Hematopoietic multipotent progenitor cell treated with erythropoietin and hydrocortisone succinate and interleukin-3 and kit ligand, for 8 days (in vitro differentiated cells): ENCODE measurements at regions not wholly inside any gene's neighbourhood (a gene's known extent, or its start where the extent isn't known, plus 50 kb on each side); places are given as distances from the start of the nearest gene placed in this dataset.

ENCODE experiments used
- DNase-seq: peaks from one replicate; pipeline ENCODE4 v3.0.0-alpha.2; 2015

- DNase-seq = no peak
These were observed 331.7 kb upstream of the PROX1 start for GRCh38 chr1:213656039-213656438.

DNA sequence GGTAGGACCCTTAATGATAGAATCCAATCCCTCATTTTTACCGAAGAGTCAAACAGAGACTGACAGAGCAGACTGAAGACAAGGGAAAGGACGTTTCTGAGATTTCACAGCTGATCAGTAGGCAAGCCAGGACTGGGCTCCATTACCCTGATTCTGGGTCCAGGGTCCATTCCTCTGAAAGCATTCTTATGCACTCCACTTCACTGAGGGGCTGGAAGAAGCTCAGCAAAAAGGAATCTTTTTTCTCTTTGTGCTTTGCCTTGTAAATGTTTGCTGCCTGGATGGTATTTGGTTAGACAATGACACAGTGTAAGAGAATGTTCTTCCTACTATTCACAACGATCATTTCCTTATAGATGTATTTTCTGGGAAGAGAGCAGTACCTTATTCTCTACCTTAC lies 331.3 kb upstream of the PROX1 start:
- DNase-seq = no peak

GRCh38 chr1:213657013-213657412 lies 330.8 kb upstream of the PROX1 start:
- no peak for DNase-seq

DNA sequence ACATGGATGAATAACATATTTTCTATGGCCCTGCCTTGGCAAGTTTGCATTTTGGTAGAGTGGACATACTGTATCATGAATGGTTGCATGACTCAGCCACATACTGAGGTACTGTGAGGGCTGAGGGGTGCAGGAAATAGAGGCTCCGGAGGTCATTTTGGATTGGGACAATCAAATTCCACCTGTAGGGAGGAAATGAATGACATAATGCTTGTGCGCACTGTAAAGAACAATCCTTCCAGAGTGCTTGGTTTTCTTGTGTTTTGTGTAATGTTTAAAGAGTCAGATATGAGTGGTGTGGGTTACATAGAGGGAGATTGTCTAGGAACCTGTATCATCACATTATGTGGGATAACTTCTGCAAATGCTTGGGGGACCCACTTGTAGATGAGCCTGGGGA lies 329.9 kb upstream of the PROX1 start:
- no peak for DNase-seq

DNA sequence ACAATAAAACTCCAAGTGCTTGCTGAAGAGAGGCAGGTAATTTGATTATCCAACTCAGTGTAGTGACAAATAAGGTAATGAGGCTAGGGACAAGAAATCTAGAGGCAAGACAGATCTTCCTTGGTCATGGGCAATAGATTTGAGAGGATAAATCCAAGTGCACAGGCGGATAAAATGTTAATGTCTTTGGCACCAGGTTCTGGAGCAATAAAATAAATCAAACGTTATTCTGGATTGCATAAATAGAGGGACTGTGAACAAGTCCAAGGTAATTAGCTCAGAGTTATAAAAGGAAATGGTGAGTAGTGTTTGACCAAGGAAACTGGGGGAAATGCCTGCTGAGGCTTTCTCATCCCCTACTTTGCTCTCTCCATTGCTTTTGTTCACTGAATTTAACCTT lies 329.3 kb upstream of the PROX1 start:
- DNase-seq = no peak

DNA sequence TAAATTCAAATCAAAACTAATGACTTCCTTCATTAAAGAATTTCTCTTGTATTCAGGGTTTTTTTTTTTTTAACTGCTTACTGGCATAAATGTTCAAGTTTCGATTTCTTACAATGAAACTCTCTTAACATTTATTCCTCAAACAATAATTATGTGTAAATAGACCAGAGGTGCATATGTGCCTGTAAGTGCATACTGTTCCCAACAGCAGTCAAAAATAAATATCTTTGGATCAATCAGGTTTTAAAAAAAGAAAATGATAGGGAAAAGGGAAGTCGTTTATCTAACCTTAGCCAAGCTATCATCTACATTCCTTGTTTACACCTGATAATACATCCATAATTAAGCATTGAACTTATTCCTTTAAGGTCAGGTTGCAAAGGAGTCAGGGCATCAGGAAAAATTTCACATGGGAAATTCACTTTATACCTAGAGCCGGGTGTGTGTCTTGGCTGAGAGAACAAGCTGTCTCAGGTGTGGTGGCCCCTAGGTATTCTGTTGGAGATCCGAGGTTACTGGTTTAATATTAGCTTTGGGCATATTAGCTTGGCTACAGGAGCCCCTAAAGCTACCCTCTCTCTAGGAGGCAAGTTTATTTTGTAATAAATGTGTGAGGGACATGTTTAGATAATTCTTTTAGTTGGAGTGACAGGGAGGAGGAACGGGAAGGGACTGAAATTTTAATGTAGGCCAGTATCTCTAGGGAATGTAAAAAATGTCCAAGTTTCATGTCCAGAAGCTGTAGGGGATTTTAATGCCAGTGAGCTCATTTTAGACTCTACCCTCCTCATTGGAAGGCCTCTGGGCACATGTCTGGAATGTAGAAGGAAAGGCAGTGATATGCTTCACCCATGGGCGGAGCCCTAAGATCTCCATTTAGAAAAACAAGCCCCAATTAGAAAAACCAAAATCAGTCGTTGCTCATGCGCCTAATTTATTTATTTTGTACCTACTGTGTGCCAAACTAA lies 327.9 kb upstream of the PROX1 start:
- no peak for DNase-seq

DNA sequence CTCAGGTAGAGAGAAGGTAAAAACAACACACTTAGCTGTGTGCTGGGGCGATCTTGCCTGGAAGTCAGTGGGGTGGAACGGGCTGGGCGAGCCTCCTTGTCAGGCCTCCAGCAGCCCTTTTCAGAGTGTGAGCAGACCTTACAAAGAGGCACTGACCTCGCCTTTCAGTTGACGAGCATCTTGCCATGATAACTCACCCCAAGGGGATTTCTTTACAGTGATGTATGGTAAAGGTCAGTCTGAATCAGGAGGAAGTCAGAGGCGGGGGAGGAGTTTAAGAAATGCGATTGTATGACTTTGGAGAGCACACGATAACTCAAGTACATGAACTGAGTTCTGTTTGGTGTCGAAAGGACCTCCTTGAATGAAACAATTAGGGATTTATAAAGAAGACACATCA lies 326.5 kb upstream of the PROX1 start:
- DNase-seq = no peak

GRCh38 chr1:213666113-213666512 lies 321.7 kb upstream of the PROX1 start:
- DNase-seq = no peak

DNA sequence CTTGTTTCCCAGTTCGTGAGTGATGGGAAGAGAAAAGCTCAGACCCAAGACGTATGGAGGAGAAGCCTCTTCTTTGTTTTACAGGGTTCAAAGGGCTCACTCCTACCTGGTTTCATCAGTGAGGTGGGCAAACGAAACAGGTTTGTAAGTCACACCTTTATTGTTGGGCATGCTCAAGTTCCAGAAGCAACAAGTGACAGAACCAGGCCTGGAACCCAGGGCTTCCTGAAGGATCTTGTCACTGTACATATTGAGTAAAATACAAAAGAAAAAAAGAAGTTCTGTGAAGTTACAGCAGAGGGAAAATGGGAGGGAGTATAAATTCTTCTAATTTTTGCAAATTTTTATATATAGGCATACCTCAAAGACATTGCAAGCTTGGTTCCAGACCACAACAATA lies 320.9 kb upstream of the PROX1 start:
- no peak for DNase-seq

DNA sequence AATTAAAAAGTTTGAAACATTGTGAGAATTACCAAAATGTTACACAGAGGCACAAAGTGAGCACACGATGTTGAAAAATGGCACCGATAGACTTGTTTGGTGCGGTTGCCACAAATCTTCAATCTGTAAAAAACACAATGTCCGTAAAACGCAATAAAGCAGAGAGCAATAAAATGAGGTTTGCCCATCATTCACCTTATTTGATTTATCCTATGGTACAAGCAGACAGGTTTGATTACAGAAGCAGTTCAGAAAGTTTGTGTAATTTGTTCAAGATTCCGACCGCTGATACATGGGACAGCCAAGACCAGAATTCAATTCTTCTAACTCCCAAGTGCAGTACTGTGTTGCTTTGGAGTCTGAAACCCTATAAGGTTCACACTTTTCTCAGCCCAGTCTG lies 318.3 kb upstream of the PROX1 start:
- DNase-seq = no peak

DNA sequence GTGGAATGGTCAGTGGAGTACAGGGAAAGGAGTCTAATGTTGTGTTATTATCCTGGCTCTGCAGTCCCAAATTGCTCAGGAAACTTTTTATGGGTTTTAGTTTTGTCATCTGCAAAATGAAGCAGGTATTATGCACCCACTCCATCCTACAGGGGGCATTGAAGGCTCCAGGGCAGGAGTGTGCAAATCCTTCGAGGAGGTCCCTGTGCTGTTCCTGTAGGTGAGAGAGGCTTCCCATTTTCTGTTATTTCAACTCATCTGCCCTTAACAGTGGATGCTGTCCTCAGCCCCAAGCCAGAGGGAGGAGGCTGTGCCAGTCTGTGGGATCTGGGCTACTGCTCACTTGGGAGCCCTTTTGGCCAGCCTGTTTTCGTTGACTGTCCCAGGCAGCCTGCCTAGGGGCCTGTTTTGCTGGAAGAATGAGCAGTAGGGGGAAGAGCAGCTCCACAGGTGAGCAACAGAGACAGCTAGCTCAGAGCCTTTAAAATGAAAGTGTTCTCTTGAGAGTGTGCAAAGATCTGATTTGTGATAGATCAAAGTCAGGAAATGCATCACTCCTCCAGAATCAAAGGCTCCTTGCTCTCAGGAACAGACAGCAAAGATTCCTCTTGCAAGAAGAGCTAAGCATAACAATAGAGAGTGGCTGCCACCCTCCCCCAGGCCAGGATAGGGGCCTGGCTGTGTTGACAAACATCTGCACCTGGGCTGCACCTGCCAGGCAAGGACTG lies 317.6 kb upstream of the PROX1 start:
- DNase-seq = no peak

DNA sequence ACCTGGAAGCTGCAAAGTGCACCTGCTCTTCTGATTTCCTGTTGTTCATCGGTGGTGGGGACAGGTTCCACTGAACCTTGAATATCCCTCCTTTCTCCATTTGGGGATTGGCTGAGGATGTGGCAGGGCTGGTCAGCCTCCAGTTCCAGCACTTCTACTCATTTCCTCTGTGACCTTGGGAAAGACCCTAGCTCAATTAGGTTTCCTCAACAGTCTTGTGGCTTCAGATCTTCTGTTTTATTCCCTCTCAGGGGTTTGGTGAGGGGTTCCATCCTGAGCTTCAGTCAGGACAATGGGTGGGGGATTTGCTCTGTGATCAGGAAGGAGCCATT lies 317.1 kb upstream of the PROX1 start:
- no peak for DNase-seq

DNA sequence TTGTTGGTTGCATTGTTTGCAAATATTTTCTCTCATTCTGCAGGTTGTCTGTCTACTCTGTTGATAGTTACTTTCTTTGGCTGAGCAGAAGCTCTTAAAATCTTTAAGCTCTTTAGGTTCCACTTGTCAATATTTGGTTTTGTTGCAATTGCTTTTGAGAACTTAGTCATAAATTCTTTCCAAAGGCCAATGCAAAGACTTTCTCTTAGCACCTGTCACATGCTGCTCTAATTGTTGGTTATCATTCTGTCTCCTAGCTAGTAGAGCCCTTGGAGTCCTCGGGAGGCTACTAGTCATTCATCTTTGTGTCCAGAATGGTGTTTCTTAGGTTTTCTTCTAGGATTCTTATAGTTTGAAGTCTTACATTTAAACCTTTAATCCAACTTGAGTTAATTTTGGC lies 312.7 kb upstream of the PROX1 start:
- DNase-seq = no peak

GRCh38 chr1:213676736-213677135 lies 311.0 kb upstream of the PROX1 start:
- no peak for DNase-seq

GRCh38 chr1:213678348-213678747 lies 309.4 kb upstream of the PROX1 start:
- DNase-seq = no peak

GRCh38 chr1:213678753-213679152 lies 309.0 kb upstream of the PROX1 start:
- no peak for DNase-seq

DNA sequence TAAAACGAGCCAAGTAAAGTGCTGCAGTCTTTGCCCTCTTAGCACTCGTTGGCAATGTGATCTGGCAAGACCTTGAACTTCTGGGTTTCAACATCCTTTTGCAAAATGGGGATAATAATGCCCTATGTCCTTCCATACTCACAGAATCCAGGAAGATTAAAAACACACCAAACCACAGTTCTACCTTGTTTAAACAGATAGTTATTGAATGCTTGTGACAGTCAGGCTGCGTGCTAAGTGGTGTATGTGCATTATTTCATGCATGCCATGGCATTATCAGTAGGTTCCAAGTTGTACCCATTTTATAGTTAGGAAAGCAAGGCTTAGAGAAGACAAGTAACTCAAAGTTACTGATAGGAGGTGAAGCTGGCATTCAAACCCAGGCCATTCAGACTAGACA lies 308.6 kb upstream of the PROX1 start:
- no peak for DNase-seq

DNA sequence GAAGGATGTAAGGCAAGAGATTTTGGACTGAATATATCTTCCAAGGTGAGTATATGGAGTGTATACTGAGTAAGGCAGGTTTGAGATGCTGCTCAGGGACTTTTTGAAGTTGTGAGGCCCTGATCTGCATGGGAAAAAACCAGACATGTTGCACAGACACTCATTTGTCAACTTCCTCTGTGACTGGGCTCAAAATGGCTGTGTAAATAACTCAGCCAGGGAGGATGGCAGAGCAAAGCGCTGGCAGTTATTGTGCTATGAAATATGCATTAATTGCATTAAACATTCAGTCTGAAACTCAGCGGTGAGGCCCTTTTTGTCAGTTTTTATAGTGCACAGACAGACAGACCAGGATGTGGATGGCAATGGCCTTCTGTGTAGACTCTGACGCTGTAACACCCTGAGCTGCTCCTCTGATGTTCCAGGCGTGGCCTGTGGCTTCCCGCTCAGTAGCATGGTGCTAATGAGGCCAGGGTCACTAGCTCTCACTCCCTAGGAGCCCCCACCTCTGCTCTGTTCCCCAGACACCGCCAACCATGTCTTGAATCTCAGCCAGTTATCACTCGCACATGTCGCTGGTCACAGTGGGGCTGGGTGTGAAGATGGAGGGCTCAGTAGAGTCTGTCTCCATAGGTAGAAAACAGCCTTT lies 307.0 kb upstream of the PROX1 start:
- no peak for DNase-seq

DNA sequence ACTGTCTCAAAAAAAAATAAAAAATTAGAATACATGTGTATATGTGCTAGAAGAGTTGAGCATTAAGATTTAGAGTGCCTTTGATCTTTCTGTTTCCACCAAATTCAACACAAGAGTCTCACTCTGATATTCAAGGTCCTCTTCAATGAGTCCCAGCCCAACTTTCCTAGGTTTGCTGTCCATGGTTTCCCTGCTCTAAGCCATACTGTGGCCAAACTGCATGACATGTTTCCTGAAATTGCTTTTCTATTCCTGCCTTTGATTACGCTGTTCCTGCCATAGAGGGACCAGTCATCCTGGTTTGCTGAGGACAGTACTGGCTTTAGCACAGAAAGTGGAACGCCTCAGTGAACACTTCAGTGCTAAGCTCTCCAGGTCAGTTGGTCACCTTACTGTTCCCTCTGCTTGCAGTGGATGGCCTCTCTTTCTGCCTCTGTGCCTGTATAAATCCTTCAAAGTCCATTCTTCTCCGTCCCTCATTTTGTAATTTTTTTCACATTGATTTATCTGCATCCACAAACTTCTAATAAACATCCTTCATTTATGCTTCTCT lies 305.9 kb upstream of the PROX1 start:
- no peak for DNase-seq

DNA sequence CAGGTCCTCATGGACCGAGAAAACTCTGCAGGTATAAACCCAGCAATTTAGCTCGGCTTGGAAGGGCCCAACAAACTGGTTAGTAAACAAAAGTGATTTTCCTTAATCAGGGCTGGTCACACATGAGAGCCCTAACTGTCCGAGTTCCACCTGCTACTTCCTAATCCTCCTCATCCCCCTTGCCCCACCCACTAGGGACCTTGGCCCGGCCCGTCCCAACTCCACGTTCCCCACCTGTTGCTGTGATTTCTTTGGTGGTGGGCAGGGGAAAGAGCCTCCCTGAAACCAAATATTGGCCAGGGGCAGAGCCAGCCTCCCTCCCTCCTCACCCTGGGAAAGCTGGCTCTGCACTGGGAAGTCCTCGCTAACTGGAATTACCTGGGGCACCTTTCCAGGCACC lies 304.2 kb upstream of the PROX1 start:
- no peak for DNase-seq

GRCh38 chr1:213684454-213684853 lies 303.3 kb upstream of the PROX1 start:
- no peak for DNase-seq

GRCh38 chr1:213685992-213686582 lies 301.7 kb upstream of the PROX1 start:
- no peak for DNase-seq

- DNase-seq = no peak
These were observed 300.8 kb upstream of the PROX1 start for GRCh38 chr1:213686983-213687382.
